Testis (tissue), 2 donors: ENCODE measurements at regions not wholly inside any gene's neighbourhood (a gene's known extent, or its start where the extent isn't known, plus 50 kb on each side); places are given as distances from the start of the nearest gene placed in this dataset.

ENCODE experiments used
- CTCF ChIP-seq, 3 experiments: fragments of 450-650 bp in 2 of 3; fragments of 200-600 bp in 1 of 3; sonication (generic) in 1 of 3; IDR thresholded peaks; one replicate each; pipeline ENCODE4 v1.5.1; 2016 to 2019; ENCODE audit warnings: antibody characterized with exemption in 3 of 3, mild to moderate bottlenecking in 2 of 3, moderate library complexity in 1 of 3
- POLR2A ChIP-seq: fragments of 450-650 bp; IDR thresholded peaks from one replicate; pipeline ENCODE4 v1.6.1; 2017; ENCODE audit warnings: antibody characterized with exemption, mild to moderate bottlenecking, moderate library complexity

GRCh38 chr22:27540656-27541396 is 260.7 kb downstream of the MN1 start:
- TF ChIP-seq CTCF (IDR thresholded peaks at IDR 0.05) (no peak), POLR2A (no peak)
